Kidney epithelial cell (primary cell): ENCODE measurements at regions not wholly inside any gene's neighbourhood (a gene's known extent, or its start where the extent isn't known, plus 50 kb on each side); places are given as distances from the start of the nearest gene placed in this dataset.

Source experiments
- DNase-seq: peaks from one replicate; pipeline ENCODE4 v3.0.0-alpha.2; 2010; ENCODE audit warnings: low read depth
- H3K27me3 ChIP-seq: 2 replicates; pipeline ENCODE4 v1.6.0; 2011; ENCODE audit warnings: low read length; ENCODE audit not compliant: control insufficient read depth, insufficient read depth
- H3K36me3 ChIP-seq: 2 replicates; pipeline ENCODE4 v1.5.1; 2011; ENCODE audit warnings: low read length; ENCODE audit not compliant: control insufficient read depth, insufficient read depth
- H3K4me3 ChIP-seq: 2 replicates; pipeline ENCODE4 v1.5.1; 2011; ENCODE audit warnings: low read depth, mild to moderate bottlenecking, control low read depth, low read length
- TF ChIP-seq, protein P1 (sequence below): IDR thresholded peaks from 2 replicates; pipeline ENCODE4 v1.5.1; 2011; ENCODE audit warnings: mild to moderate bottlenecking, moderate library complexity, low read length, control low read depth, inconsistent platforms; ENCODE audit not compliant: insufficient read depth, poor library complexity, severe bottlenecking

- TF ChIP-seq, protein P1, sequence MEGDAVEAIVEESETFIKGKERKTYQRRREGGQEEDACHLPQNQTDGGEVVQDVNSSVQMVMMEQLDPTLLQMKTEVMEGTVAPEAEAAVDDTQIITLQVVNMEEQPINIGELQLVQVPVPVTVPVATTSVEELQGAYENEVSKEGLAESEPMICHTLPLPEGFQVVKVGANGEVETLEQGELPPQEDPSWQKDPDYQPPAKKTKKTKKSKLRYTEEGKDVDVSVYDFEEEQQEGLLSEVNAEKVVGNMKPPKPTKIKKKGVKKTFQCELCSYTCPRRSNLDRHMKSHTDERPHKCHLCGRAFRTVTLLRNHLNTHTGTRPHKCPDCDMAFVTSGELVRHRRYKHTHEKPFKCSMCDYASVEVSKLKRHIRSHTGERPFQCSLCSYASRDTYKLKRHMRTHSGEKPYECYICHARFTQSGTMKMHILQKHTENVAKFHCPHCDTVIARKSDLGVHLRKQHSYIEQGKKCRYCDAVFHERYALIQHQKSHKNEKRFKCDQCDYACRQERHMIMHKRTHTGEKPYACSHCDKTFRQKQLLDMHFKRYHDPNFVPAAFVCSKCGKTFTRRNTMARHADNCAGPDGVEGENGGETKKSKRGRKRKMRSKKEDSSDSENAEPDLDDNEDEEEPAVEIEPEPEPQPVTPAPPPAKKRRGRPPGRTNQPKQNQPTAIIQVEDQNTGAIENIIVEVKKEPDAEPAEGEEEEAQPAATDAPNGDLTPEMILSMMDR = no peak
- no peak for DNase-seq
- H3K4me3 ChIP-seq = no peak overlapping the region
- no peaks in the 10 kb centered on the region for H3K27me3 ChIP-seq
- no peaks in the 10 kb centered on the region for H3K36me3 ChIP-seq
Measured at GRCh38 chr20:54361475-54361874, 113.9 kb upstream of the DOK5 start.

DNA sequence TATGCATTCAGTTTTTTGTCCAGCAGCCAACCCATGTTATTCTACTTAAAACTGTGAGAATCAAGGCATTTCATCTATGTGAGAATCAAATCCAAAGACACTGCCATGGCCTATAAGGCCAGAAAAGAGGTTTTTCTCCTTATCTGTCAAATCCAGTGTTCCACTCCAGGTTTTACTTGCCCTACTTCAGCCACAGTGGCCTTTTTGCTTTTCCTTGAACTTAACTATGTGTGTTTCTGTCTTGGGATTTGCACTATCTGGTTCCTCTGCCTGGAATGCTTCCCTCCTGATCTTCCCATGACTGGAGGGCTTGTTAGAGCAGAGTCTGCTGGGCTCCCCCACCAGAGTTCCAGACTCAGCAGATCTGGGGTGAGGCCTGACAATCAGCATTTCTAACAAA lies 113.1 kb upstream of the DOK5 start:
- DNase-seq = no peak
- Histone ChIP-seq H3K4me3 (no peak overlapping the region), H3K36me3 (no peaks in the 10 kb centered on the region), H3K27me3 (no peaks in the 10 kb centered on the region)
- TF ChIP-seq, protein P1 = no peak

DNA sequence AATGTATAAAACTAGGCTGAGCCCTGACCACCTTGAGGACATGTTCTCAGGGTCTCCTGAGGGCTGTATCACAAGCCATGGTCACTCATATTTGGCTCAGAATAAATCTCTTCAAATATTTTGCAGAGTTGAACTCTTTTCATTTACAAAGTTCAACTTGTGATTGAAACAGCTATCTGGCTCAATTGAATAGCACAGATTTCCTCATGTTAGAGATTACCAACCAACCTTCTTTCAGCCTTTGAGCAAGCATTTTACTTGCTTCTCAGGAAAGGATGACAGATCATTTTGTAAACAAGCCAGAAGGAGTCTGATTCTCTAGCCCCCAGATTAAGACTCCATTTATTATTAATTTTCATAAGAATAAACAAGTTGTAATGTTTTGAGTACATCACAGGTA lies 111.0 kb upstream of the DOK5 start:
- TF ChIP-seq, protein P1 = no peak
- no peak for DNase-seq
- no peak overlapping the region for H3K4me3 ChIP-seq
- no peaks in the 10 kb centered on the region for H3K27me3 ChIP-seq
- no peaks in the 10 kb centered on the region for H3K36me3 ChIP-seq

DNA sequence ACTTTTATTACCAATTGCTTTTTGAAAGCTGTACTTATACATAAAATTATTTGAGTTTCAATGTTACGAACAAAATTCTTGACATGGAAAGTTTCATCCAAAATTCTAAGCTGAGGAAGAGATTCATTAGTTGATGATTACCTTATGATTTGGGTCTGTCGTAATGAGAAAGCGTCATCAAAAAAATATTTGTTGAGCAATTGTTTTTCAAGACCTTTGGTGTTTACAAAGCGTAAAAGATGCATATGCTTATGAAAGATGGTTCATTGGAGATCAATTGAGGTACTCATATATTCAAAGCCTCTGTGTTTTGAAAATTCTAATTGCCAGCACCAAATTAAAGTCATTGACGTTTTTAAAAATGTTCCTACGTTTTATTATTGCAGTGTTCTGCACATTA lies 110.5 kb upstream of the DOK5 start:
- Histone ChIP-seq H3K27me3 (no peaks in the 10 kb centered on the region), H3K4me3 (no peak overlapping the region), H3K36me3 (no peaks in the 10 kb centered on the region)
- no peak for DNase-seq
- TF ChIP-seq, protein P1 = no peak

DNA sequence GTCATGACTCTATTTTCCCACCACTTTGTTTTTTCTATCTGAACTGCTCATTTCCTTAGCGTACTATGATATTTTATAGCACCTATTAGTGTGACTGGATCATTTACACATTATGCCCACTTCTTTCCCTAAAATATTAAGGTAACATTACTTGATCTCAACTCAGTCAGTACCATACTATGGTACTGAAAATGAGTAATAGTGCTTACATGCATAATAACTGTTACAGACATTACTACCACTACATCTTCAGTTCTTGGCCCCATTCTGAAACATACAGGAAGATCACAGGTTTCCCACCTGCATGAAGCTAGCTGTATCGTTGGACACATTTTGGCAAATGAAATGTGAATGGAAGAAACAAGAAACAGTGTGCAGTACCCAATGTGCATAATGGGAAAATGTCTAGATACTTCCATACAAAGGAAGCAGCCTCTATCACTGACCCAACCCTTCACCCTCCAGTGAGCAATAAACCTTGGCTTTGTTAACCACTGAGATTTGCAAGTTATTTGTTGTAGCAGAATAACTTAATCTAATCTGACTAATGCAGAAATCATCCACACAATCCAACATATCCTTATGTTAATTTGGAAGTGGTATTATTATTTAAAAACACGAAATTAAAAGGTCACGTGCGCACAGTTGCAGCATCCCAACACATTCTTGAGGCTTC lies 108.6 kb upstream of the DOK5 start:
- no peak for DNase-seq

More for the DNA sequence above, 108.6 kb upstream of the DOK5 start:
- H3K4me3 ChIP-seq = no peak overlapping the region
- H3K27me3 ChIP-seq = no peaks in the 10 kb centered on the region
- TF ChIP-seq, protein P1 = no peak
- H3K36me3 ChIP-seq = no peaks in the 10 kb centered on the region
